ENCODE measurements at regions not wholly inside any gene's neighbourhood (a gene's known extent, or its start where the extent isn't known, plus 50 kb on each side); places are given as distances from the start of the nearest gene placed in this dataset.

- Histone ChIP-seq H4K20me1 (replicated peaks; ENCODE audit: control insufficient read depth, extremely low read depth, insufficient read depth, low read length) (no peaks in the 10 kb centered on the region), H3K4me1 (ENCODE audit: control insufficient read depth, extremely low read depth, insufficient read depth, low read length) (peaks cover 5% of the 10 kb centered on the region), H3K4me3 (replicated peaks in 1 of 3; ENCODE audit: insufficient read depth in 1 of 3, low read depth in 1 of 3, low read length in 3 of 3) (no peak overlapping the region), H3K79me2 (ENCODE audit: control insufficient read depth, insufficient read depth, low read length) (no peaks in the 10 kb centered on the region), H3K27ac (ENCODE audit: insufficient read depth, low read depth, low read length) (no peak overlapping the region), H3K9me3 (replicated peaks; ENCODE audit: control insufficient read depth, insufficient read depth, low read length) (no peaks in the 10 kb centered on the region), H2AFZ (ENCODE audit: low read depth, low read length) (no peak overlapping the region), H3K9ac (replicated peaks; ENCODE audit: extremely low read depth, insufficient read depth, low read length) (no peak overlapping the region), H3K9me1 (replicated peaks; ENCODE audit: control insufficient read depth, extremely low read depth, insufficient read depth, low read length) (no peaks in the 10 kb centered on the region), H3K36me3 (ENCODE audit: control insufficient read depth in 2 of 2, extremely low read depth in 1 of 2, insufficient read depth in 2 of 2, low read length in 2 of 2) (no peaks in the 10 kb centered on the region), H3K4me2 (ENCODE audit: insufficient read depth, low read length) (no peak overlapping the region), H3K27me3 (ENCODE audit: control insufficient read depth in 2 of 2, insufficient read depth in 2 of 2, low read length in 2 of 2) (peaks cover 0 to 2% of the 10 kb centered on the region in 2 experiments)
- no peak for FAIRE-seq
- intact Hi-C loops (cut with micrococcal nuclease) (no loop called here), dilution Hi-C loops (cut with MboI; ENCODE audit: extremely low pct_ligation_motif_present, low sequenced_read_pairs) (no loop called here)
- POLR2A ChIA-PET, result no interaction called here
- no TSS peak for BruUV-seq (replicated peaks)
- CTCF ChIA-PET, result interaction anchor here (1.4 kb wide), 1 partner anchor 170 kb away, joined by 4 read pairs; no protein-coding TSS in a partner anchor
- DNase-seq (ENCODE audit: low read depth, low spot score), result no peak
- TF ChIP-seq POLR2A (IDR thresholded peaks at IDR 0.05; ENCODE audit: low read depth, low read length) (no peak), GATA2 (IDR thresholded peaks at IDR 0.05; ENCODE audit: insufficient read depth, insufficient read length, low read depth, low read length) (no peak), POLR2AphosphoS5 (IDR thresholded peaks at IDR 0.05; ENCODE audit: insufficient read depth, low read depth, low read length) (no peak)
Observed at GRCh38 chr9:4933177-4933576, 51.9 kb upstream of the JAK2 start.

DNA sequence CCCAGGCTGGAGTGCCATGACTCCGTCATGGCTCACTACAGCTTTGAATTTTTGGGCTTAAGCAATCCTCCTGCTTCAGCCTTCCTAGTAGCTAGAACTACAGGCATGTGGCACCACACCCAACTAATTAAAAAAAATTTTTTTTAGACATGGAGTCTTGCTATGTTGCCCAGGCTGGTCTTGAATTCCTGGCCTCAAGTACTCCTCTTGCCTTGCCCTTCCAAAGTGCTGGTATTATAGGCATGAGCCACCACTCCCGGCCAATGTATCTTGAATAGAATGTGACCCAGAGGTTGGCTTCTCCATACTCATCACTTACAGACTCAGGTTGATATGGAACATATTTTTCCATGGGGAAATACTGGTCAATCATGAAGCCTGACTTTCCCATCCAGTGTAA is 51.2 kb upstream of the JAK2 start:
- BruUV-seq (replicated peaks), result no TSS peak
- no peaks in the 10 kb centered on the region for H3K79me2 ChIP-seq (ENCODE audit: control insufficient read depth, insufficient read depth, low read length)
- no peak overlapping the region for H3K4me3 ChIP-seq (replicated peaks in 1 of 3; ENCODE audit: insufficient read depth in 1 of 3, low read depth in 1 of 3, low read length in 3 of 3)
- H3K9me1 ChIP-seq (replicated peaks; ENCODE audit: control insufficient read depth, extremely low read depth, insufficient read depth, low read length), result no peaks in the 10 kb centered on the region
- CTCF ChIA-PET, result no interaction called here
- DNase-seq (ENCODE audit: low read depth, low spot score) (no peak), FAIRE-seq (no peak)
- no peak overlapping the region for H3K27ac ChIP-seq (ENCODE audit: insufficient read depth, low read depth, low read length)
- H4K20me1 ChIP-seq (replicated peaks; ENCODE audit: control insufficient read depth, extremely low read depth, insufficient read depth, low read length), result no peaks in the 10 kb centered on the region
- H3K9ac ChIP-seq (replicated peaks; ENCODE audit: extremely low read depth, insufficient read depth, low read length), result no peak overlapping the region
- intact Hi-C loops (cut with micrococcal nuclease), result no loop called here
- peaks cover 0 to 2% of the 10 kb centered on the region in 2 experiments for H3K27me3 ChIP-seq (ENCODE audit: control insufficient read depth in 2 of 2, insufficient read depth in 2 of 2, low read length in 2 of 2)
- dilution Hi-C loops (cut with MboI; ENCODE audit: extremely low pct_ligation_motif_present, low sequenced_read_pairs), result no loop called here
- H2AFZ ChIP-seq (ENCODE audit: low read depth, low read length), result no peak overlapping the region
- no peaks in the 10 kb centered on the region for H3K36me3 ChIP-seq (ENCODE audit: control insufficient read depth in 2 of 2, extremely low read depth in 1 of 2, insufficient read depth in 2 of 2, low read length in 2 of 2)
- no peaks in the 10 kb centered on the region for H3K9me3 ChIP-seq (replicated peaks; ENCODE audit: control insufficient read depth, insufficient read depth, low read length)
- peaks cover 7% of the 10 kb centered on the region for H3K4me1 ChIP-seq (ENCODE audit: control insufficient read depth, extremely low read depth, insufficient read depth, low read length)
- TF ChIP-seq EZH2 (IDR thresholded peaks at IDR 0.05; ENCODE audit: borderline replicate concordance, low read depth, low read length, severe bottlenecking), result no peak
- no peak for TF ChIP-seq POLR2AphosphoS5 (IDR thresholded peaks at IDR 0.05; ENCODE audit: insufficient read depth, low read depth, low read length)
- TF ChIP-seq MAX (IDR thresholded peaks at IDR 0.05; ENCODE audit: insufficient read depth, insufficient read length), result no peak
- H3K4me2 ChIP-seq (ENCODE audit: insufficient read depth, low read length), result no peak overlapping the region
- POLR2A ChIA-PET, result no interaction called here
